Liver (tissue), 8 donors: ENCODE measurements at regions not wholly inside any gene's neighbourhood (a gene's known extent, or its start where the extent isn't known, plus 50 kb on each side); places are given as distances from the start of the nearest gene placed in this dataset.

Experiments
- DNase-seq: peaks from one replicate; pipeline ENCODE4 v3.0.0-alpha.2; 2017; ENCODE audit warnings: low spot score
- H3K27ac ChIP-seq, 2 donors: one replicate each; pipeline ENCODE4 v1.7.0; 2013; ENCODE audit warnings: inconsistent platforms in 2 of 2, low read length in 2 of 2, control low read depth in 1 of 2, low read depth in 1 of 2, mild to moderate bottlenecking in 1 of 2
- H3K27me3 ChIP-seq, 4 donors: one replicate each; pipeline versions ENCODE4 v1.6.1 to v1.7.0; 2013; ENCODE audit warnings: low read length in 3 of 4, inconsistent platforms in 1 of 4, mild to moderate bottlenecking in 1 of 4, moderate library complexity in 1 of 4; ENCODE audit not compliant: control insufficient read depth in 4 of 4, insufficient read depth in 4 of 4
- H3K36me3 ChIP-seq, 4 donors: one replicate each; pipeline versions ENCODE4 v1.6.1 to v1.7.0; 2013; ENCODE audit warnings: low read length in 3 of 4, mild to moderate bottlenecking in 3 of 4, low read depth in 1 of 4, moderate library complexity in 1 of 4; ENCODE audit not compliant: control insufficient read depth in 4 of 4, insufficient read depth in 3 of 4
- H3K4me1 ChIP-seq, 4 donors: one replicate each; pipeline versions ENCODE4 v1.6.1 to v1.7.0; 2013; ENCODE audit warnings: low read length in 3 of 4, mild to moderate bottlenecking in 3 of 4, moderate library complexity in 1 of 4; ENCODE audit not compliant: control insufficient read depth in 4 of 4, insufficient read depth in 4 of 4
- H3K4me3 ChIP-seq, 3 donors: one replicate each; pipeline versions ENCODE4 v1.6.1 to v1.7.0; 2013; ENCODE audit warnings: low read length in 3 of 3, control low read depth in 1 of 3, low read depth in 1 of 3, mild to moderate bottlenecking in 1 of 3
- H3K9ac ChIP-seq, 2 donors: one replicate each; pipeline ENCODE4 v1.7.0; 2013; ENCODE audit warnings: low read length in 2 of 2, mild to moderate bottlenecking in 2 of 2, moderate library complexity in 2 of 2, control low read depth in 1 of 2, low read depth in 1 of 2
- H3K9me3 ChIP-seq, 4 donors: one replicate each; pipeline versions ENCODE4 v1.6.1 to v1.7.0; 2013; ENCODE audit warnings: low read length in 3 of 4; ENCODE audit not compliant: control insufficient read depth in 4 of 4
- CTCF ChIP-seq: fragments of 150-350 bp; IDR thresholded peaks from 2 replicates; pipeline ENCODE4 v1.5.1; 2017; ENCODE audit warnings: improper control_type of control experiment, low read depth, low read length; ENCODE audit not compliant: missing input control
- FOXA1 ChIP-seq: IDR thresholded peaks from 2 replicates; pipeline ENCODE4 v1.6.1; 2016; ENCODE audit warnings: antibody characterized with exemption
- FOXA2 ChIP-seq: IDR thresholded peaks from 2 replicates; pipeline ENCODE4 v1.6.1; 2016; ENCODE audit warnings: antibody characterized with exemption
- GABPA ChIP-seq, 2 donors: IDR thresholded peaks in 1 of 2; conservative IDR thresholded peaks in 1 of 2; 2 replicates each; pipeline ENCODE4 v1.6.1; 2016; ENCODE audit warnings: antibody characterized with exemption in 2 of 2, mild to moderate bottlenecking in 1 of 2, moderate library complexity in 1 of 2
- HNF4A ChIP-seq, 2 donors: conservative IDR thresholded peaks; 2 replicates each; pipeline ENCODE4 v1.6.1; 2016; ENCODE audit warnings: antibody characterized with exemption in 2 of 2, mild to moderate bottlenecking in 2 of 2
- JUND ChIP-seq, 2 donors: IDR thresholded peaks; 2 replicates each; pipeline ENCODE4 v1.6.1; 2016; ENCODE audit warnings: antibody characterized with exemption in 2 of 2
- NR2F2 ChIP-seq: IDR thresholded peaks from 2 replicates; pipeline ENCODE4 v1.6.1; 2016; ENCODE audit warnings: antibody characterized with exemption
- RAD21 ChIP-seq, 2 donors: IDR thresholded peaks; 2 replicates each; pipeline ENCODE4 v1.6.1; 2016; ENCODE audit warnings: antibody characterized with exemption in 2 of 2, mild to moderate bottlenecking in 2 of 2
- RXRA ChIP-seq, 2 donors: IDR thresholded peaks; 2 replicates each; pipeline ENCODE4 v1.6.1; 2017 to 2018; ENCODE audit warnings: antibody characterized with exemption in 2 of 2, mild to moderate bottlenecking in 1 of 2
- SP1 ChIP-seq: IDR thresholded peaks from 2 replicates; pipeline ENCODE4 v1.6.1; 2018; ENCODE audit warnings: antibody characterized with exemption, mild to moderate bottlenecking
- YY1 ChIP-seq: IDR thresholded peaks from 2 replicates; pipeline ENCODE4 v1.6.1; 2016; ENCODE audit warnings: antibody characterized with exemption, mild to moderate bottlenecking
- WGBS: extraction: QIAGEN DNeasy Blood & Tissue Kit; methylation state at CpG from one replicate; pipeline ENCODE4 v1.1.7; 2013; 5-methylcytosine and 5-hydroxymethylcytosine counted together
- TF ChIP-seq, protein P1 (sequence below): IDR thresholded peaks from 2 replicates; pipeline ENCODE4 v1.6.1; 2016; ENCODE audit warnings: antibody characterized with exemption
- TF ChIP-seq, protein P2 (sequence below): IDR thresholded peaks from 2 replicates; pipeline ENCODE4 v1.6.1; 2016; ENCODE audit warnings: antibody characterized with exemption, mild to moderate bottlenecking
- TF ChIP-seq, protein P3 (sequence below): IDR thresholded peaks from 2 replicates; pipeline ENCODE4 v1.6.1; 2016; ENCODE audit warnings: antibody characterized with exemption
- donor health status: healthy.
- donor health status: healthy.
- donor health status: healthy.
- donor health status: healthy.
- donor health status: healthy.

DNA sequence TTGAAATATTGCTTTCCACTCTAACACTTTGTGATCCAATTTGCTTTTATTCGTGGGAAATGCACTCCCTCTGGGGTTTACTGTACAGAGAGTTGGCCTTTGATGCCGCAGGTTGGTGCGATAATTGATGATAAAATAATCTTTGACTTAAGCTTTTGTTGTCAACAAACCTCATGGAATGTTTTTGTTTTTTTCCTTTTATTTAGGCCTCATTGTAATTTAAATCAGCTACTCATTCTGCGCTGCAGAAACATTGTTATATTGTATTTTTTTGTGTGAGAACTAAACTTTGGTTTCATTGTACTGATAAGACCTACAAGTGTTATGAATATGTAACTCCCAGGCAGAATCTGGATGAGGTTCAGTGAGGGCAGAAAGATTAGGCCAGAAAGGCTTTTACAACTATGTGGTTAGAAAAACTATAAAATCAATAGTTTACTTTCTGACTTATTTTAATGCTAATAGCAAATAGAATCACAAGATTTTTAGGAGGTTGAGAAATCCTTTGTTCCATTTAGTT, 76.8 kb upstream of the POM121L12 start:
- Histone ChIP-seq H3K9ac (no peak overlapping the region), H3K4me3 (no peak overlapping the region), H3K36me3 (no peaks in the 10 kb centered on the region), H3K4me1 (no peaks in the 10 kb centered on the region), H3K27ac (no peak overlapping the region), H3K9me3 (no peaks in the 10 kb centered on the region), H3K27me3 (no peaks in the 10 kb centered on the region)
- TF ChIP-seq HNF4A (conservative IDR thresholded peaks at IDR 0.05): no peak
- TF ChIP-seq FOXA1: no peak
- no peak for TF ChIP-seq GABPA (IDR thresholded peaks at IDR 0.05 in 1 of 2, conservative IDR thresholded peaks at IDR 0.05 in 1 of 2)
- no peak for TF ChIP-seq FOXA2
- TF ChIP-seq, protein P1, sequence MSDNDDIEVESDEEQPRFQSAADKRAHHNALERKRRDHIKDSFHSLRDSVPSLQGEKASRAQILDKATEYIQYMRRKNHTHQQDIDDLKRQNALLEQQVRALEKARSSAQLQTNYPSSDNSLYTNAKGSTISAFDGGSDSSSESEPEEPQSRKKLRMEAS: no peak
- no peak for TF ChIP-seq SP1
- TF ChIP-seq, protein P2, sequence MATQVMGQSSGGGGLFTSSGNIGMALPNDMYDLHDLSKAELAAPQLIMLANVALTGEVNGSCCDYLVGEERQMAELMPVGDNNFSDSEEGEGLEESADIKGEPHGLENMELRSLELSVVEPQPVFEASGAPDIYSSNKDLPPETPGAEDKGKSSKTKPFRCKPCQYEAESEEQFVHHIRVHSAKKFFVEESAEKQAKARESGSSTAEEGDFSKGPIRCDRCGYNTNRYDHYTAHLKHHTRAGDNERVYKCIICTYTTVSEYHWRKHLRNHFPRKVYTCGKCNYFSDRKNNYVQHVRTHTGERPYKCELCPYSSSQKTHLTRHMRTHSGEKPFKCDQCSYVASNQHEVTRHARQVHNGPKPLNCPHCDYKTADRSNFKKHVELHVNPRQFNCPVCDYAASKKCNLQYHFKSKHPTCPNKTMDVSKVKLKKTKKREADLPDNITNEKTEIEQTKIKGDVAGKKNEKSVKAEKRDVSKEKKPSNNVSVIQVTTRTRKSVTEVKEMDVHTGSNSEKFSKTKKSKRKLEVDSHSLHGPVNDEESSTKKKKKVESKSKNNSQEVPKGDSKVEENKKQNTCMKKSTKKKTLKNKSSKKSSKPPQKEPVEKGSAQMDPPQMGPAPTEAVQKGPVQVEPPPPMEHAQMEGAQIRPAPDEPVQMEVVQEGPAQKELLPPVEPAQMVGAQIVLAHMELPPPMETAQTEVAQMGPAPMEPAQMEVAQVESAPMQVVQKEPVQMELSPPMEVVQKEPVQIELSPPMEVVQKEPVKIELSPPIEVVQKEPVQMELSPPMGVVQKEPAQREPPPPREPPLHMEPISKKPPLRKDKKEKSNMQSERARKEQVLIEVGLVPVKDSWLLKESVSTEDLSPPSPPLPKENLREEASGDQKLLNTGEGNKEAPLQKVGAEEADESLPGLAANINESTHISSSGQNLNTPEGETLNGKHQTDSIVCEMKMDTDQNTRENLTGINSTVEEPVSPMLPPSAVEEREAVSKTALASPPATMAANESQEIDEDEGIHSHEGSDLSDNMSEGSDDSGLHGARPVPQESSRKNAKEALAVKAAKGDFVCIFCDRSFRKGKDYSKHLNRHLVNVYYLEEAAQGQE: no peak
- TF ChIP-seq, protein P3, sequence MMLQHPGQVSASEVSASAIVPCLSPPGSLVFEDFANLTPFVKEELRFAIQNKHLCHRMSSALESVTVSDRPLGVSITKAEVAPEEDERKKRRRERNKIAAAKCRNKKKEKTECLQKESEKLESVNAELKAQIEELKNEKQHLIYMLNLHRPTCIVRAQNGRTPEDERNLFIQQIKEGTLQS: no peak
- no peak for TF ChIP-seq RAD21 (IDR thresholded peaks at IDR 0.05)
- TF ChIP-seq CTCF: no peak
- no peak for TF ChIP-seq YY1
- no peak for TF ChIP-seq NR2F2
- no peak for TF ChIP-seq JUND (IDR thresholded peaks at IDR 0.05)
- no peak for DNase-seq
- 79% methylated on average over 4 of the region's 4 CpGs for WGBS

DNA sequence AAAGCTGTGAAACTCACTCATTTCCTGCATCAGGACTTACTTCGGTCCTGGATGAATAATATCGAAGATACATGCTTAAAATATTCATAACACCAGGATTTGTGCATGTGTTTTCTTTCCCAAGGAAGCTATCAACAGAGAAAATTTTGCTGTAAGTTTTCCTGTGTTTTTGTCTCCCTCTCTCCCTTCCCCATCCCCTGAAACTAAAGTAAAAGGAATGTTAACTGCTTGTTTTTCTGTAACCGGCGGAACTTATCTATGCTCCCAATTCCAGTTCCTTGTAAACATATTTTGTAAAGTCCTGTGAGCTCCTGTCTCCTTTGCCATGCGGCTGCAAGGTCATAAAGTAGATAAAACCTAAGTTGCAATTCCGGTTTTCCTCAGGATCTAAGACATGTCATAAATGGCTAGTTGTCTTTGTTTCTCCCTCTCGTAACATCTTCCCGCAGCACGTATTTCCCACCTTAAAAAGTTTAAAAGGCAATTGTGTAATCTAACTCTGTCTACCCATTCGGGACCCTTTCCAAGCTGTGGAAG, 79.0 kb upstream of the POM121L12 start:
- Histone ChIP-seq H3K36me3 (no peaks in the 10 kb centered on the region), H3K9me3 (no peaks in the 10 kb centered on the region), H3K9ac (no peak overlapping the region), H3K4me1 (no peaks in the 10 kb centered on the region), H3K4me3 (no peak overlapping the region), H3K27me3 (no peaks in the 10 kb centered on the region), H3K27ac (no peak overlapping the region)
- TF ChIP-seq HNF4A (conservative IDR thresholded peaks at IDR 0.05): no peak
- TF ChIP-seq GABPA (IDR thresholded peaks at IDR 0.05 in 1 of 2, conservative IDR thresholded peaks at IDR 0.05 in 1 of 2): no peak
- TF ChIP-seq SP1: no peak
- TF ChIP-seq JUND (IDR thresholded peaks at IDR 0.05): no peak
- TF ChIP-seq RAD21 (IDR thresholded peaks at IDR 0.05): no peak
- TF ChIP-seq RXRA (IDR thresholded peaks at IDR 0.05): no peak
- TF ChIP-seq YY1: no peak
- no peak for TF ChIP-seq FOXA1
- TF ChIP-seq NR2F2: no peak
- TF ChIP-seq, protein P1: no peak
- WGBS: 36% methylated on average over 10 of the region's 10 CpGs
- no peak for DNase-seq
